Trophoblast cell (in vitro differentiated cells and primary cell): ENCODE measurements at regions not wholly inside any gene's neighbourhood (a gene's known extent, or its start where the extent isn't known, plus 50 kb on each side); places are given as distances from the start of the nearest gene placed in this dataset.

Source experiments
- DNase-seq, 2 donors: peaks; one replicate each; pipeline ENCODE4 v3.0.0-alpha.2; 2016
- H2AFZ ChIP-seq: 2 replicates; pipeline ENCODE4 v1.6.1; 2013; ENCODE audit warnings: low read length, moderate library complexity, mild to moderate bottlenecking; ENCODE audit not compliant: insufficient read depth, poor library complexity
- H2AK5ac ChIP-seq: 2 replicates; pipeline ENCODE4 v1.6.1; 2013; ENCODE audit warnings: mild to moderate bottlenecking, low read length
- H2BK120ac ChIP-seq: 2 replicates; pipeline ENCODE4 v1.6.1; 2013; ENCODE audit warnings: low read length, mild to moderate bottlenecking, moderate library complexity; ENCODE audit not compliant: insufficient read depth, poor library complexity
- H2BK12ac ChIP-seq: 2 replicates; pipeline ENCODE4 v1.6.1; 2013; ENCODE audit warnings: mild to moderate bottlenecking, low read length, moderate library complexity
- H2BK5ac ChIP-seq: 2 replicates; pipeline ENCODE4 v1.6.1; 2013; ENCODE audit warnings: low read length, low read depth, moderate library complexity, mild to moderate bottlenecking; ENCODE audit not compliant: poor library complexity
- H3K14ac ChIP-seq: 2 replicates; pipeline ENCODE4 v1.6.1; 2013; ENCODE audit warnings: mild to moderate bottlenecking, low read length
- H3K18ac ChIP-seq: 2 replicates; pipeline ENCODE4 v1.6.1; 2013; ENCODE audit warnings: mild to moderate bottlenecking, low read length
- H3K23ac ChIP-seq: 2 replicates; pipeline ENCODE4 v1.6.1; 2013; ENCODE audit warnings: low read length
- H3K27ac ChIP-seq: 2 replicates; pipeline ENCODE4 v1.5.1; 2013; ENCODE audit warnings: low read depth, mild to moderate bottlenecking, inconsistent platforms, low read length, moderate library complexity
- H3K27me3 ChIP-seq: 2 replicates; pipeline ENCODE4 v1.6.1; 2013; ENCODE audit warnings: inconsistent platforms, mild to moderate bottlenecking, low read length, moderate library complexity; ENCODE audit not compliant: insufficient read depth
- H3K36me3 ChIP-seq, 2 experiments: 1 replicate in 1 of 2; 2 replicates in 1 of 2; pipeline ENCODE4 v1.6.1; 2013; ENCODE audit warnings: low read length in 2 of 2, mild to moderate bottlenecking in 2 of 2, moderate library complexity in 1 of 2; ENCODE audit not compliant: insufficient read depth in 2 of 2, control insufficient read depth in 1 of 2
- H3K4ac ChIP-seq: 2 replicates; pipeline ENCODE4 v1.6.1; 2013; ENCODE audit warnings: low read depth, mild to moderate bottlenecking, low read length, moderate library complexity
- H3K4me1 ChIP-seq, 2 experiments: 1 replicate in 1 of 2; 2 replicates in 1 of 2; pipeline ENCODE4 v1.6.1; 2013; ENCODE audit warnings: low read length in 2 of 2, mild to moderate bottlenecking in 2 of 2, moderate library complexity in 1 of 2; ENCODE audit not compliant: insufficient read depth in 2 of 2, control insufficient read depth in 1 of 2
- H3K4me2 ChIP-seq: 2 replicates; pipeline ENCODE4 v1.6.1; 2013; ENCODE audit warnings: inconsistent platforms, mild to moderate bottlenecking, low read length, moderate library complexity
- H3K4me3 ChIP-seq: 2 replicates; pipeline ENCODE4 v1.5.1; 2013; ENCODE audit warnings: mild to moderate bottlenecking, low read depth, low read length, inconsistent platforms
- H3K79me1 ChIP-seq: one replicate; pipeline ENCODE4 v1.6.1; 2013; ENCODE audit warnings: low read length
- H3K79me2 ChIP-seq: 2 replicates; pipeline ENCODE4 v1.6.1; 2013; ENCODE audit warnings: low read length, mild to moderate bottlenecking; ENCODE audit not compliant: control insufficient read depth, insufficient read depth, poor library complexity
- H3K9ac ChIP-seq: 2 replicates; pipeline ENCODE4 v1.6.1; 2013; ENCODE audit warnings: mild to moderate bottlenecking, low read length
- H3K9me3 ChIP-seq: 2 replicates; pipeline ENCODE4 v1.6.1; 2013; ENCODE audit warnings: low read depth, mild to moderate bottlenecking, control low read depth, inconsistent platforms, low read length; ENCODE audit not compliant: insufficient read depth
- H4K12ac ChIP-seq: 2 replicates; pipeline ENCODE4 v1.6.1; 2013; ENCODE audit warnings: low read depth, mild to moderate bottlenecking, low read length, moderate library complexity
- H4K8ac ChIP-seq: 2 replicates; pipeline ENCODE4 v1.6.1; 2013; ENCODE audit warnings: low read depth, mild to moderate bottlenecking, low read length, moderate library complexity
- H4K91ac ChIP-seq: one replicate; pipeline ENCODE4 v1.6.1; 2013; ENCODE audit warnings: low read depth, mild to moderate bottlenecking, low read length, moderate library complexity
- WGBS: extraction: QIAGEN DNeasy Blood & Tissue Kit; methylation state at CpG from one replicate; pipeline ENCODE4 v1.1.7; 2013; ENCODE audit warnings: missing lambda C conversion rate; ENCODE audit not compliant: insufficient read length, insufficient coverage; ENCODE audit errors: extremely low coverage; 5-methylcytosine and 5-hydroxymethylcytosine counted together

GRCh38 chr5:123753937-123754891 is 242.2 kb downstream of the CSNK1G3 start:
- Histone ChIP-seq H3K79me2 (no peaks in the 10 kb centered on the region), H2AFZ (no peak overlapping the region), H3K27ac (no peak overlapping the region), H3K23ac (no peak overlapping the region), H4K91ac (no peak overlapping the region), H3K9ac (no peak overlapping the region), H3K79me1 (no peaks in the 10 kb centered on the region), H2BK120ac (no peak overlapping the region), H3K4me3 (no peak overlapping the region), H4K12ac (no peak overlapping the region), H2BK12ac (no peak overlapping the region), H3K9me3 (no peaks in the 10 kb centered on the region), H3K27me3 (no peaks in the 10 kb centered on the region), H3K4me1 (peaks cover 0 to 6% of the 10 kb centered on the region in 2 experiments), H3K18ac (no peak overlapping the region), H4K8ac (no peak overlapping the region), H2BK5ac (no peak overlapping the region), H3K14ac (no peak overlapping the region), H3K4me2 (no peak overlapping the region), H3K4ac (no peak overlapping the region), H3K36me3 (no peaks in the 10 kb centered on the region), H2AK5ac (no peak overlapping the region)
- DNase-seq, result no peak
- WGBS, result no CpG with 5 or more reads among the region's 4 CpGs

DNA sequence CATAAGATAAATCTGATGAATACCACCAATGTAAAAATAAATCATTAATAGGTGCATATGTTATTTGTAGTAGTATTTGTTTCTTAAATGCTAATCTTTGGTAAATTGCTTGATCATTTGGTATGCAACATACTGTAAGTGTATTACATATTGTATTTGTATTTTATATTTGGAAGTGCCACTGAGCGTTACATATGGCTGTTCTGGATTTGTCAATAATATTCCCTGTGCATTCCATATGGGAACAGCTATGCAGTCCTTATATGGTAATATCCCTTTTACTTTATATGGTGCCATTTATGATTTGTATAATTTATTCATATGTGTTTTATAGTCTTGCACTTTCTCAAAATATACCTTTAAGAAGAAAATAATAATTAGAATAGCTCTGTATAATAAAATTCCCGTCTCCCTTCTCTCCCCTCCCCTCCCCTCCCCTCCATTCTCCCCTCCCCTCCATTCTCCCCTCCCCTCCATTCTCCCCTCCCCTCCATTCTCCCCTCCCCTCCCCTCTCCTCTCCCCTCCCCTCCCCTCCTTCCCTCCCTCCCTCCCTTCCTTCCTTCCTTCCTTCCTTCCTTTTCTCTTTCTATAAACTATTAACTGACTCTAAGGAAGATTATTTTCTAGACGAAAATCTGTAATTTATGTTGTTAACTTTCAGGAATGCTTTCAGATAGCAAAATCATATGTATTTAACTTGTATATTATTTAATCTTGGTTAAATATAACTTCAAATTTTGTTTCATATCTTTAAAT is 241.4 kb downstream of the CSNK1G3 start:
- Histone ChIP-seq H3K23ac (no peak overlapping the region), H3K9ac (no peak overlapping the region), H3K9me3 (no peaks in the 10 kb centered on the region), H3K18ac (no peak overlapping the region), H3K4me1 (peaks cover 0 to 6% of the 10 kb centered on the region in 2 experiments), H4K12ac (no peak overlapping the region), H3K4me2 (no peak overlapping the region), H2BK5ac (no peak overlapping the region), H2BK12ac (no peak overlapping the region), H3K4me3 (no peak overlapping the region), H4K8ac (no peak overlapping the region), H2BK120ac (no peak overlapping the region), H3K14ac (no peak overlapping the region), H4K91ac (no peak overlapping the region), H3K36me3 (no peaks in the 10 kb centered on the region), H3K27ac (no peak overlapping the region), H3K79me2 (no peaks in the 10 kb centered on the region), H2AFZ (no peak overlapping the region), H3K4ac (no peak overlapping the region), H3K79me1 (no peaks in the 10 kb centered on the region), H3K27me3 (no peaks in the 10 kb centered on the region), H2AK5ac (no peak overlapping the region)
- DNase-seq, result no peak
- no CpG with 5 or more reads among the region's 3 CpGs for WGBS

GRCh38 chr5:123752552-123753179 is 240.7 kb downstream of the CSNK1G3 start:
- Histone ChIP-seq H3K4me3 (no peak overlapping the region), H2BK5ac (peak overlapping the region; percentile 49), H3K9me3 (no peaks in the 10 kb centered on the region), H3K18ac (no peak overlapping the region), H3K36me3 (no peaks in the 10 kb centered on the region), H3K4me1 (peaks cover 0 to 6% of the 10 kb centered on the region in 2 experiments), H3K14ac (no peak overlapping the region), H3K4ac (no peak overlapping the region), H3K4me2 (no peak overlapping the region), H4K12ac (no peak overlapping the region), H2BK12ac (no peak overlapping the region), H2AFZ (no peak overlapping the region), H3K79me1 (no peaks in the 10 kb centered on the region), H3K23ac (no peak overlapping the region), H3K27me3 (no peaks in the 10 kb centered on the region), H2BK120ac (no peak overlapping the region), H4K8ac (no peak overlapping the region), H4K91ac (peak overlapping the region; percentile 24), H3K9ac (no peak overlapping the region), H2AK5ac (no peak overlapping the region), H3K79me2 (no peaks in the 10 kb centered on the region), H3K27ac (no peak overlapping the region)
- no peak for DNase-seq
- no CpG with 5 or more reads among the region's 5 CpGs for WGBS

GRCh38 chr5:123751670-123752069 is 239.7 kb downstream of the CSNK1G3 start:
- H3K4me3 ChIP-seq, result no peak overlapping the region
- no CpG with 5 or more reads among the region's 3 CpGs for WGBS
- no peak overlapping the region for H2AK5ac ChIP-seq
- no peak overlapping the region for H3K14ac ChIP-seq
- no peak overlapping the region for H4K91ac ChIP-seq
- H2BK5ac ChIP-seq, result no peak overlapping the region
- no peak overlapping the region for H3K4me2 ChIP-seq
- no peaks in the 10 kb centered on the region for H3K79me2 ChIP-seq
- no peak overlapping the region for H3K18ac ChIP-seq
- no peak overlapping the region for H2BK120ac ChIP-seq
- no peak overlapping the region for H3K9ac ChIP-seq
- no peaks in the 10 kb centered on the region for H3K27me3 ChIP-seq
- H3K4me1 ChIP-seq, result peaks cover 0 to 6% of the 10 kb centered on the region in 2 experiments
- H2BK12ac ChIP-seq, result no peak overlapping the region
- no peak overlapping the region for H3K4ac ChIP-seq
- no peak overlapping the region for H2AFZ ChIP-seq
- H3K23ac ChIP-seq, result no peak overlapping the region
- DNase-seq, result no peak
- H3K79me1 ChIP-seq, result no peaks in the 10 kb centered on the region
- no peaks in the 10 kb centered on the region for H3K36me3 ChIP-seq
- no peak overlapping the region for H3K27ac ChIP-seq
- no peak overlapping the region for H4K8ac ChIP-seq
- H4K12ac ChIP-seq, result no peak overlapping the region
- H3K9me3 ChIP-seq, result no peaks in the 10 kb centered on the region
